ENCODE measurements at regions not wholly inside any gene's neighbourhood (a gene's known extent, or its start where the extent isn't known, plus 50 kb on each side); places are given as distances from the start of the nearest gene placed in this dataset.
A peak's percentile ranks its signal among the peaks of the same experiment; 100 is the strongest.
"Not testable (repeated sequence)": the region's sequence is repeated elsewhere in the genome, so short reads cannot be mapped to it uniquely, and the experiment has no call there.

GRCh38 chr10:37733822-37734221 lies 123.6 kb downstream of the ZNF248 start:
- no peak for DNase-seq (ENCODE audit: low spot score)

- no peak for DNase-seq (ENCODE audit: low spot score)
Measured at GRCh38 chr10:37732685-37733084, 124.7 kb downstream of the ZNF248 start.

- no peak for DNase-seq (ENCODE audit: low spot score)
Measured at GRCh38 chr10:37728830-37729229, 128.6 kb downstream of the ZNF248 start.

- no peak for DNase-seq (ENCODE audit: low spot score)
Measured at GRCh38 chr10:37727491-37728352, 129.7 kb downstream of the ZNF248 start.

- no peak for DNase-seq (ENCODE audit: low spot score)
Measured at GRCh38 chr10:37721100-37721499, 136.3 kb downstream of the ZNF248 start.

GRCh38 chr10:37718060-37718459 lies 139.3 kb downstream of the ZNF248 start:
- DNase-seq (ENCODE audit: low spot score) = not testable (repeated sequence)

DNA sequence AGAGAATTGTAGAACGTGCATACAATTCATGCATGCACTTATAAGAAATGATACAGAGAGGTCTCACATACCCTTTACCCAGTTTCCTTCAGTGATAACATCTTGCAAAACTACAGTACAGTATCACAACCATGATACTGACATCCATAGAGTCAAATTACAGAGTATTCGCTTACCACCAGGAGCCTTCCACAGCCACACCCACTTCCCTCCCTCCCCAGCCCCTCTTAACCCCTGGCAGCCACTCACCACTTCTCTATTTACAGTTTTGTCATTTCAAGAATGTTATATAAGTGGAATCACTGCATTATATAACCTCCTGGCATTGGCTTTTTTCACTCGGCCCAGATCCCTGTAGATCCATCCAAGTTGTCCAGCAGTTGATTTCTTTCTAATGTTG lies 143.8 kb downstream of the ZNF248 start:
- DNase-seq (ENCODE audit: low spot score) = no peak

- DNase-seq (ENCODE audit: low spot score) = no peak
Measured at GRCh38 chr10:37713132-37713501, 144.3 kb downstream of the ZNF248 start.

GRCh38 chr10:37712489-37713131 lies 144.8 kb downstream of the ZNF248 start:
- no peak for DNase-seq (ENCODE audit: low spot score)

DNA sequence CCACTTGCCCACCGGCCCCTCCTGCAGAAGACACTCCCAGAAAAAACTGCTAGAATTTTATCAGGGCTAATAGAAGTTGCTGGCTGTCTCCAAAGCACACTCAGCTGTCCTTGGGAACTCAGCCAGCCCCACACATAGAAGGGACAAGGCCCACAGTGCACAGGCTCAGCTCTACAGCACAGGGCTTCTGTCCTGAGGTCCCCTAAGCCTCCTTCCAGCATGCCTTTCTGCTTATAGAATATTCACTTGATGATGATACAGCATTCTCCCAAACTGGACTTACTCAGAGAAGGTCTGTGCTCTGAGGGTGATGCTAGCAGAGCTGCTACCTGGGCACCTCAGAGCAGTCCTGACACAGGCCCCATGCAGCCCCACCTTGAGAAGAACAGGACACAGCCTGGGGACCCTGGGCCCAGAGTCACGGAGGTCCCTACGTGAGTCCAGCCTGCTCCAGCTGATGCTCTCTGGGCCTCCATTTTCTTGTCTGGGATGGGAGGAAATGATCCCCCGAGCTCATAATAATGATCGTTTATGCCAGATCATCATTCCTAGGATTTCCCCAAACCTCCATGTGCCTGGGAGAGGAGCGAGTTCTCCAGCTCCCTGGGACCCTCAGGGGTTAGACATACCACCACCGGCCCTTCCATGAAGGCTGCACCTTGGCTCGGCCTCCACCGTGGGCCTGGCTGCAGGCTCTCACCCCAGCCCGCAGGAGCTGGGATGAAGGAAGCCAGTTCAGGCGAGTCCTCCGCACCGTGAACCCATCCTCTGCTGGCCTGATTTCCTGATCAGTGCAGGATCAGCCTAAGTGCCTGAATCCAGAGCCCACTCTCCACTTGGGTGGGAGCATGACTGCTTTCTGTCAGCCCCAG lies 145.6 kb downstream of the ZNF248 start:
- DNase-seq (ENCODE audit: low spot score) = no peak

- DNase-seq (ENCODE audit: low spot score) = no peak
Measured at GRCh38 chr10:37710831-37711616, 146.4 kb downstream of the ZNF248 start.

DNA sequence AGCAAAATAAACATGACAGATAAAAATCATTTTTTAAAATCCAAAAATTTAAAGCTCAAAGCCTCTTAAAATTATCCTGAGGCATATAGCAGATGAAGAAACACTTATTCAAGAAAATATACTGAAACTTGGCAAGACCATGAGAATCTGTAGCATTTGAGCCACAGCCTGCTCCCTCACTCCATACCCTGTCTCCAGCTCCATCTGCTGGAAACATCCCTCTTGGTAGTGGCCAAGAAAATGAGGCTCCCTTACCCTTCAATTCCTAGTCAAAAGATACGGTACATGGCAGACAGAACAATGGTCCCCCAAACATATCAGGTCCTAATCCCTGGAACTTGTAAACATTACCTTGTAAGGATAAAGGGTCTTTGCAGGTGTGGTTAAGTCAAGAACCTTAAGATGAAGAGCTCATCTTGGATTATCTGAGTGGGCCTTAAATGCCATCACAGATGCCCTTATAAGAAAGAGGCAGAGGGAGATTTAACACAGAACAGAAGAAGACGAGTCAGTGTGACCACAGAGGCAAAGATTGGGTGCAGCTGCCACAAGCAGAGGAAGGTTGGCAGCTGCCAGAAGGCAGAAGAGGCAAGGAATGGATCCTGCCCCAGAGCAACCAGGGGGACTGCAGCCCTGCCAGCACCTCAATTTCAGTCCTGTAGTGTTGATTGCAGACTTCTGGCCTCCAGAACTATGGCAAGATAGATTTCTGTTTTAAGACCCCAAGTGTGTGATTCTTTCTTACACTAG lies 149.4 kb downstream of the ZNF248 start:
- no peak for DNase-seq (ENCODE audit: low spot score)

- no peak for DNase-seq (ENCODE audit: low spot score)
Measured at GRCh38 chr10:37704566-37704965, 152.8 kb downstream of the ZNF248 start.

DNA sequence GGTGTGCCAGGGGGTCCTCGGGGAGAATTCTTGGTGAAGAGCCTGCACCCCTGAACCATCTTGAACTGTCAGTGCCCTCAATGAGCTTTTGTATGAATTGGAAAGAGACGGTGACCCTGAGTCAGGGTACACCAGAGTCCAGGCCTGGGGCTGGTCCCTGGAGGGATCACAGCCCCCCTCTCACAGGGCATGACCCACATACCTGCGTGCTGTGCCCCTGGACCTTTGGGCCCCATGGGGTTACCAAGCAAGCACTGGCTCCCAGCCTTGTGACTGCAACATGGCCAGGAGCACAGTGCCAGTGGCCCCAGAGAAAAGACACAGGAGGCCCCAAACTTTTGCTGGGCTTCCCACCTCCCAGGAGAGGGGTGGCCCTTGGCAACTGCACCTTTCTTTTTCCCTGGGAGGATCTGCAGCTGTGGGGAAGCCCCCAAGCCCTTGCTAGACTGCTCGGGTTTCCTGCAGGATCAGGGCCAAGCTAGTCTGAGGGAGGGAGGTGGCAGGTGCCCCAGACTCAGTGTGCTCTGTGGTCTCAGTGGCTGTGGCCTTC lies 153.5 kb downstream of the ZNF248 start:
- peak; percentile 2 for DNase-seq (ENCODE audit: low spot score)

- DNase-seq (ENCODE audit: low spot score) = no peak
Measured at GRCh38 chr10:37703114-37703513, 154.3 kb downstream of the ZNF248 start.

DNA sequence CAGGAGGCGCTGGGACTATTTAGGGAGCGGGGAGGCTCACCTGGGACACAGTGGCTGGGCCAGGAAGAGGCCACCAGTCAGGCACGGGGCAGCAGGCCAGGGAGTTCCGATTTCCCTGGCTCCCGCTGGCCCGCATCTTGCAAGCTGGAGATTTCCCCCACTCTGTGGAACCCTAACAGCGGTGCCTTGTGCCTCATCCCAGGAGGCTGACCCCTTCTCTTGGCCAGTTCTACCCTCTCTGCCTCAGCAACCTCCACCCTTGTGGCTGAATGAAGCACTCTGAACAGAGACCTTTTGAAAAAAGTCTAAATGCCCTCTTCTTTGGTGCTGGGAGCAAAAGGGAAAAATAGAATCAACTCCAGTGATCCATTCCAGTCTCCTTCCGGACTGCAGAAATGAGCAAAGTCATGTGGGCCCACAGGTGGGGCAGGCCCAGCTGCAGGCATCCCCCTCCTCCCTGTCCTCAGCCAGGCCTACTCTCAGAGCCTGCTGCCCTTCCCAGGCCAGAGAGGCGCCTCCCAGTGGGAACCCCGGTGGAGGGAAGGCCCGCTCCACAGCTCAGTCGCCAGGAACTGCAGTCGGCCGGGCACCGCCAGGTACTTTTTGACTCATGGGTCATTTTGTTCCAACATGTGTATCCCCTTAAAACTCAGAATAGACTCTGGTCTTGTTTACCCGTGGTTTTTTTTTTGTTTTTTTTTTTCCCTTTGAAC lies 155.5 kb downstream of the ZNF248 start:
- no peak for DNase-seq (ENCODE audit: low spot score)

DNA sequence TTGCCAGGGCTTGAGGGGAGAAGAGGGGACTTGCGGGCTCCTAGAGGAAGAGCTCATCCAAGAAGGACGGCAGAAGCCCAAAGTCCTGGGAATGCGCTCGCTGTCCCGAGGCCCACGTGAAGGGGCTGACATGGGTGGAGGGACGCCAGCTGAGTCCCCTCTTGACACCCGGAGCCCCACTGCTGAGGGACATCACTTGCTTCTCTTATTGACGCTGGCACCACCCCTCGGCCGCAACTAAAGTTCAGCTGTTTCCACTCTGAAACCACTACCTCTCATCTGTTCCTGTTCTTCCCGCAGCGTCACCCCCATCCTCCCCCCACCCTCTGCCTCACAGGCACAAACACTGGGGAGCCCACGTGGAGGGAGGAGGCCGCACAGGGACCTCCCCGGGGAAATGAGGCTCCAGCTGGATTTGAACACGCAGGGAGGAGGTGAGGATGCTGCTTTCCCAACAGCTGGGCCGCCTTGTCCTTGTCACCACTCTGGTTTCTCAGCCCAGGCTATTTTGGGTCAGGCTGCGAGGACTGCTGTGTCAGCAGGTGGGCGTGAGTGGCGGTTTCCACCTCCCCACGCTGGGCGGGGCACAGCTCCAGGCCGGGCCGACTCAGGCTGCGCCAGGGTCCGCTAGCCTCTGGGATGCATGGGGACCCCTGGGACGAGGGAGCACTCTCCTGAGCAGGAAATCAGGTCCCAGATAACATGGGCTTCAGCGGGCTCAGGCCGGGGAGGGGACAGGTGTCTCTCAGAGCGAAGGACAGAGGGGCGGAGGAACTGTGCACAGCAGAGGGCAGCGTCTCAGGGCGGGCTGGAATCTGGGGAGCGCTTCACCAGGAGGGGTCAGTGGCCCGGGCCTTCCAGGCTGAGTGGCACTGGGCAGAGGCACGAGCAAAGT lies 156.3 kb downstream of the ZNF248 start:
- no peak for DNase-seq (ENCODE audit: low spot score)

DNA sequence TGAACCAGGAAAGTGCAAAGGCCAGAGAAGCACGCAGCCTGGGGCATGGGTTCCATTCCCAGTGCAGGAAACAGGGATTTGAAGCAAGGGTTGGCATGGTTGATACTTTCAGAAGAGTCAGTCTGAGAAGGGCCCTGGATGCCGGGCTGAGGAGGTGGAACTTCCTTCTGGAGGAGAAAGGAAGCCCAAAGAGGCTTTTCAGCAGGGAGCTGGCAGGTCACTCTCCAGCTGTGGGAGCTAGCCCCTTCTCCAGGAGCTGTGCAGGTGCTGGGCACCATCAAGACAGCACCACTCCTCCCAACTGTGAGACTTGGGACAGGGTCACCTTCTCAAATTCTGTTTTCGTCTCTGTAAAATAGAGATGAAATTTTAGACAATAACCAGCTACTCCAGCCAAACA lies 169.8 kb downstream of the ZNF248 start:
- DNase-seq (ENCODE audit: low spot score) = no peak
